GM19328 (cell line): ENCODE measurements at regions not wholly inside any gene's neighbourhood (a gene's known extent, or its start where the extent isn't known, plus 50 kb on each side); places are given as distances from the start of the nearest gene placed in this dataset.
"Not testable (repeated sequence)": the region's sequence is repeated elsewhere in the genome, so short reads cannot be mapped to it uniquely, and the experiment has no call there.

Experiments
- ATAC-seq: cut with Tn5 transposase; IDR thresholded peaks from one replicate; pipeline ENCODE4 v1.9.1; 2021; ENCODE audit warnings: mild to moderate bottlenecking, moderate library complexity; ENCODE audit not compliant: unreplicated experiment

DNA sequence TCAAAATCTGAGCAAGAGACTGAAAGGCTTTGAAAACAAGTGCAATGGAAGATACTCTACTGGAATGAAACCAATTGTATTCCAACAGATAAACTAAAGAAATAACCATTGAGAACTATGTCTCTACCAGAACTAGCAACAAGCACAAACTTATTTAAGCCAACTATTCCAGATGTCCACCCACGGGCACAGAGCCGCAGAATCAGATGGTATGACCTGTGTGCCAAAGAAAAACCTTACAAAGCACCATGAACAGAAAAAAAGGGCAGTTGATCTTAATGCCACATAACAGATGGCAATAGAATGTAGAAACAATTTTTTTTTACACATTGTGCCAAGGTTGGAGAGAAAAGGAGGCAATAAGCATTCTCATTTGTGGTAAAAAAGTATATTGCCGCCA is 269.3 kb upstream of the ADGRL3 start:
- ATAC-seq = no peak

DNA sequence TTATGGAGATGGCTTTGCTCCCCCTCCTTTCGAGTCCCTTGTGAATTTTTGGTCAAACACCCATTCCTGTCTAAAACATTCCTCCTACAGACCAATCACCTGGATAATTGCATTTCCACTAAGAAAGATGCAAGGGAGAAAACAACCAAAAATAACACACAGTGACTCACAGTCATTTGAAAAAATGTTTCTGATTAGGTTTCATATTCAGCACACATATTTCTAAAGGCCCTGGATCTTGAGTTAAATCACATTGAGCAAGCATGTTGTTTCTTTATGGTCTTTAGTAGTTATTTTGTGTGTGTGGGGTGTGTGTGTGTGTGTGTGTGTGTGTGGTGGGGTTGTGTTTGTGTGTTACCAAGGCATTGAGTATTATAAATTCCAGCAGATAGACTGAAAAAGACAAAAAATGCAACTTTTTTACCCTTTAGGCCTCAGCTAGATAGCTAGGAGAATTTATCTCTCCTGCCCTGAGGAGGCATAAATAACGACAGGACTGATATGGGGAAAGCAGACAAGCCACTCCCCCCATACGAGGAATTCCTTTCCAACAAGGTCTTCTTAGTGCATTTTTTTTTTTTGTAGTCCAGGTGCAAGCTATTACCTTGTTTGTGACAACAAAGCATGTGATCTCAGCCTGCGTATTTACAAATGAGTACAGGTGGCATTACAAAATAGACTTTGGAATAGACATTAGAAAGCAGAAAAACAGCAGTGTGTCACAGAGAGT is 265.4 kb upstream of the ADGRL3 start:
- no peak for ATAC-seq

DNA sequence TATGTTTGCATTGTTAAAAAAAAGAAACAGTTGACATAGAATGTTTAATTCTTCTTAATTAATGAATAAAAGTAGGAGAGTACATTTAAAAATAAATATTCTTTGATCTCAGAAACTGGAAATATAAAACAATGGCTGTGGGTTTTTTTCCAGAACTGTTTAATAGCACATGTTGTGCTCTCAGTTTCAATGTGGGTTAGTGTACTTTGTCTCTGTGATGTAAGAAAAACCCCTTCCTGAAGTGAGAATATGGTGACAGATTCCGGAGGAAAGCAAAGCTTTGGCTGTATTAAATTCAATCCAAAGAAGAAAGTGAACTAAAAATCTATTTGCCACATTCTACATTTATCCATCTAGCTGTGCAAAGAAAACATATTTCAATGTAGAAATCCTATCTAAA is 261.9 kb upstream of the ADGRL3 start:
- ATAC-seq = no peak

DNA sequence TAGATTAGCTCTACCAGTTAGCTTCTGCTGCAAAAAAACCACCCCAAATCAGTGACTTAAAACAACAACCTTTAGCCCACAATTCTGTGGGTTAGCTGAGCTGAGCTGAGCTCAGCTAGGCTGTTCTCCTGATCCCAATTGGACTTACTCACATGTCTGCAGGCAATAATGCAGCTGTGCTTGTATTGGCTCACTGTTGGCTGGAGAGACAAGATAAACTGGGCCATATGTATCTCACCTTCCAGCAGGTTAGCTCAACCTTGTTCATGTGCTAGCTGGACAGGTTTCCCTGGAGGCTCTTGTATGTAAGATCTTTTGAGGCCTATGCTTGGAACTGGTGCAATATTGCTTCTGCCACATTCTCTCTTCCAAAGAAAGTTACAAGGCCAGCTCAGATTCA is 261.5 kb upstream of the ADGRL3 start:
- ATAC-seq = no peak

DNA sequence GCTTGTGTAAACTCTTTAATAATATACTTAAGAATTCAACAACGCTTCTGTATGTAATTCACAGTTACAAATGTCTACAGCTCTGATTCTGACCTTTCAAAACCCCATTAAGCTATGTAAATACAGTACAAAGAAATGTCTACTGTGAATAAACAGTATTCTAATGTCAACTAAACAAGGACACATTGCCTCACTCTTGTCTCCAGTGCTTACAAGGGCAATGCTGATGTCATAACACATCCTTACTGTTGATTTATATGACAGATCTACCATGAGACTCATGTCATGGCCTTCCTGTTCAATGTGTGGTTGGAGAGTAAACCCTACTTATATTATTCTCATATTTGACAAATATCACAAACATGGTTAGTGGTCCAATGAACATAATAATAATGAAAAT is 256.1 kb upstream of the ADGRL3 start:
- no peak for ATAC-seq

DNA sequence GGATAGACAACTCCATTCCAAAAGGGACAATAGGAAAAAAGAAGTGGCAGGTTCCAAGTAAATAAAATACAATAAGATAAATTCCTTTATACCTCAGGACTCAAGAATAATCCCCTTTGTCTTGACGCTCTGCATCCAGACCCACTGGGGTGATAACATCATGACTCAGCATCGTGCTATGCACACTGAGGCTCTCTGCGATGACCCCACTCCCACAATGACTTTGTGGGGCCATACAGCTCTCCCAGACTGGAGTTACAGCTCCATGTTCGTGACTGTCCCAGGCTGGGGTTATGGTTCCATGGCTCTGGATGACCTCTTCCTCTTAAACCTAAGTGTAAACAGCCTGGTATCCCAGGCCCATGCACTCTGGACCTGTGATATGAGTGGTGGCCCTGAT is 254.5 kb upstream of the ADGRL3 start:
- ATAC-seq = no peak

DNA sequence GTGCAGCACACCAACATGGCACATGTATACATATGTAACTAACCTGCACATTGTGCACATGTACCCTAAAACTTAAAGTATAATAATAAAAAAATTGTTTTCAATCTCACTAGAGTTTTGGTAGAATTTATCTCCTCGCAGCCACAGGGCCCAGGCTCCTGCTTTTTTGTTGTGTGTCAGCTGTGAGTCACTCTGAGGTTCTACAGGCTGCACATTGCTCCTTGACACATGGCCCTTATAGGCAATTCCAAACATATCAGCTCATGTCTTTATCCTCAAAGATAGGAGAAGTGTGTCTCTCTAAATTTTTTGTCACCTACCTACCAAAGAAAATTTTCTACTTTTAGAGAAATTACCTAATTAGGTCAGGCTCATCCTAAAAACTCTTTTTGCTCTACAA is 252.1 kb upstream of the ADGRL3 start:
- no peak for ATAC-seq

DNA sequence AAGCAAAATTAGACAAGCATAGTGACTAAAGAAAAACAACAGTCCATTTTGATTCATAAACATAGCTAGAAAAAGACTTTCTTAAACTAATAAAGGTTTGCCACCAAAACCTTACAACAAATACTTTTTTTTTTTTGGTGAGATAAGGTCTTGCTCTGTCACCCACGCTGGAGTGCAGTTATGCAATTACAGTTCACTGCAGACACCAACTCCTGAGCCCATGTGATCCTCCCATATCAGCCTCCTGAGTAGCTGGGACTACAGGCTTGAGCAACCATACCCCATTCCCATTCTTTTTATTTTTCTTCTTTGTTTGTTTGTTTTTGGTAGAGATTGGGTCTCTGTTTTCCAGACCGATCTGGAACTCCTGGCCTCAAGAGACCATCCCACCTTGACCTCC is 247.2 kb upstream of the ADGRL3 start:
- ATAC-seq = no peak

DNA sequence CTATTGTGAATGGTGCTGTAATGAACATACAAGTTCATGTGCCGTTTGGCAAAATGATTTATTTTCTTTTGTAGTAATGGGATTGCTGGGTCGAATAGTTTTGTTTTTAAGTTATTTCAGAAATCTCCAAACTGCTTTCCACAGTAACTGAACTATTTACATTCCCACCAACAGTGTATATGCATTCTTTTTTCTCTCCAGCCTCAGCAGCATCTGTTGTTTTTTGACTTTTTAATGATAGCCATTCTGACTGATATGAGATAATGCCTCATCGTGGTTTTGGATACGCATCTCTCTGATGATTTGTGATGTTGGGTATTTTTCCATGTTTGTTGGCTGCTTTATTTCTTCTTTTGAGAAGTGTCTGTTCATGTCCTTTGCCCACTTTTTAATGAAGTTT is 246.3 kb upstream of the ADGRL3 start:
- no peak for ATAC-seq

DNA sequence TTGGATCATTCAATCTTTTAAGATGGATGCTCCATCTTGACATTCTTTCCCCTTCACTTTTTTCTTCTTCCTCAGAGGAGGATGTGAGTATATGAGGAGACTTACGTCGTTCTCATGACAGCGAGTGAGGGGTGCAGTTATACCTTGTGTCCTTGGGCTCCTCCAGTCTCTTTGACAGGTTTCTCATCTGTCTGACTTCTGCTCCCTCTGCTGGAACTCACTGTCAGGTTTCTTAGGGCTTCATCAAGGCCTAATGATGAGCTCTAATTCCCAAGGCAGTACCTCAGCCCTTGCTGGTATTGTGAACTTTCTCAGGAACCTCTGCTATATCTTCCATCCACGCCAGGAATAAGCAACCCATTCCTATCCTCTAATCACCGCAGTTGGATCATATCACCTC is 237.8 kb upstream of the ADGRL3 start:
- ATAC-seq = no peak

DNA sequence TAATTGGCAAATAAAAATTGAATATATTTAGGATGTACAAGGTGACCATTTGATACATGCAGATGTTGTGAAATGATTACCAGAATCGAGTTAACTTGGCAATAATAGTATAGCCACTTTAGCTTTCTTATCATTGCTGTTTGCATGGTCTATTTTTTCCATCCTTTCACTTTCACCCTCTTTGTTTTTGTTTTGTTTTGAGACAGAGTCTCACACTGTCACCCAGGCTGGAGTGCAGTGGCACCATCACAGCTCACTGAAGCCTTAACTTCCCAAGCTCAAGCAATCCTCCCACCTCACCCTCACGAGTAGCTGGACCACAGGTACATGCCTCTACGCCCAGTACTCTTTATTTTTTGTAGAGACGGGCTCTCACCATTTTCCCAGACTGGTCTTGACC is 218.6 kb upstream of the ADGRL3 start:
- ATAC-seq = no peak

DNA sequence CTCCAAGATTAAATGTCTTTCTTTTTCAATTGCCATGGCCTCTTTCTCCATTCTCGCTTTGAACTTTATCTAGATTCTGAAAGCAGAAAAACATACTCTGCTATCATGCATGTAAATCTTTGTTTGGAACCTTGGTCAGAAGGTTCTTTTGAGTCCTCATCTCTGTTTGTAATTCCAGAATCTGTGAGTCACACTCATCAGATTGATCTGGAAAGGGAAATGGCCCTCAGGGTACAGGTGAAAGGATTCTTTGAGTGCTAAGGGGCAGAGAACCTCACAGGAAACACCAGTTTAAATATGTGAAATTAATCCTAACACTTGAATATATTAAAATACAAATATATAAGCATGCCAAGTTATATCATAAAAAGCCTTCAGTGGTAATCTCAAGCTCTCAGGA is 211.0 kb upstream of the ADGRL3 start:
- no peak for ATAC-seq

DNA sequence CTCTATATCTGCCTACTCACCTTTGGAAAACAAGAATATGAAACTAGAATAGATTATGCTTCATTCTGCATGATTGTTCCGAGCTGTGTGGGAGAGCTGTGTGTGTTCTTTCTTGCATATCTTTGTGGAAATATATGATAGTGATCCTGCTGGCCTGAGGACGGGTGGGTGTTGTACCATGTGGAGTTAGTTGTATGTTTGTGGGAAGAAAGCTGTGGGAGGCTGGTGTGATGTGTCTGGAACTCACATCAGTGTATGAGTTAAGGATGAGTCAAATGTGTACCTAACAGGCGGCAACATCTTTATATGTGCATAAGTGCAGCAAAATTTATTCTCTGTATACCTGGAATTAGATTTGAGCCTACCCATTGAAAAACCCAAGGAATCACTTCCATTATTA is 208.1 kb upstream of the ADGRL3 start:
- no peak for ATAC-seq

DNA sequence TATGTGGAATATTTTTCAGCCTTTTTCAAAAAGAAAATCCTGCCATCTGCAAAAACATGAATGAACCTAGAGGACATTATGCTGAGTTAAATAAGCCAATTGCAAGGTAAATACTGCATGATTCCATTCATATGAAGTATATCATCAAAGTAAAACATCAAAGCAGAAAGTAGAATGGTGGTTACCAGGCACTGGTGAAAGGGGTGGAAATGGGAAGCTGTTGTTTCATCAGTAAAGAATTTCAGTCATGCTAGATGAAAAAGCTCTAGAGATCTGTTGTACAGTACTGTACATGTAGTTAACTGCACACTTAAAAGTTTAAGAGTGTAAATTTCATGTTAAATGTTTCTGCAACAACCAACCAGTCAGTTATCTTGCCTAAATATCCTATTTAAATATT is 196.8 kb upstream of the ADGRL3 start:
- ATAC-seq = no peak

DNA sequence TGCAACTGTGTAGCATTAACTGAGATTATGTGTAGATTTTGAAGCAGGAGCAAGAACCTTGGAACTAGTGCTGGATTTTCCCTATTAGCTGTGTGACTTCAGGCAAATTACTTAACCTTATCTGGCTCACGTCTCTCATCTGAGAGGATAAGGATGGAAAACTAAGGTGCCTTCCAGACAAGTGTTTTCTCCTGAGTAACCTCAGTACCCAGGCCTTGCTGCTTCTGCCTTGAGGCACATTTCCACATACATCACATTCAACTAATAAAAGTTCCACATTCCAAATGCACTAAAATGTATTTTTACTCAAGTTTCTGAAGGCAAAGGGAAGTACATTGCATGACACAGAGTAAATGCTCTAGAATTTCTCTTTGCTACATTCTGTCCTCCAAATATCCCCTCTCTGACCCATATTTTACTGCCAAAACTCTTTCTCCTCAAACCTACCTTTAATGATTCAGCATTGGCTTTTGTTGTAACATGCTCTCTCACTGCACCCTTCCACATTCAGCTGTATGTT is 195.4 kb upstream of the ADGRL3 start:
- no peak for ATAC-seq

DNA sequence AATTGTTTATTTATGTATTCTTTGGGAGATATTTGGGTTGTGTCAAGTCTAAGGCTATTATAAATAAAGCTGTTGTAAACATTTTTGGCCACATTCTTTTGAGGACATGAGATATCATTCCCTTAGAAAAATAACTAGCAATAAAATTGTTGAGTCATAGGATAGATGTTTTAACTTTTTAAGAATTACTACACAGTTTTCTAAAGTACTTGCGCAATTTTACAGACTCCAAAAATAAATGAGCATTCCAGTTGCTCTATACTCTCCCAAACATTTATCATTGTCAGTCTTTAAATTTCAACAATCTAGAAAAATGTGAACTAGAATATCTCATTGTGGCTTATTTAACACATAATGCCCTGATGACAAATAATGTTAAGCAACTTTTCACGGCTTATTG is 189.1 kb upstream of the ADGRL3 start:
- ATAC-seq = no peak

DNA sequence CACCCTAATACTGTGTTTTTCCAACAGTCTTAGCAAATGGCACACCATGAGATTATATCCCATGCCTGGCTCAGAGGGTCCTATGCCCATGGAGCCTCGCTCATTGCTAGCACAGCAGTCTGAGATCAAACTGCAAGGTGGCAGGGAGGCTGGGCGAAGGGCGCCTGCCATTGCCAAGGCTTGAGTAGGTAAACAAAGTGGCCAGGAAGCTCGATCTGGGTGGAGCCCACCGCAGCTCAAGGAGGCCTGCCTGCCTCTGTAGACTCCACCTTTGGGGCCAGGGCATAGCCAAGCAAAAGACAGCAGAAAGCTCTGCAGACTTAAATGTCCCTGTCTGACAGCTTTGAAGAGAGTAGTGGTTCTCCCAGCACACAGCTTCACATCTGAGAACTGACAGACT is 188.2 kb upstream of the ADGRL3 start:
- not testable (repeated sequence) for ATAC-seq

DNA sequence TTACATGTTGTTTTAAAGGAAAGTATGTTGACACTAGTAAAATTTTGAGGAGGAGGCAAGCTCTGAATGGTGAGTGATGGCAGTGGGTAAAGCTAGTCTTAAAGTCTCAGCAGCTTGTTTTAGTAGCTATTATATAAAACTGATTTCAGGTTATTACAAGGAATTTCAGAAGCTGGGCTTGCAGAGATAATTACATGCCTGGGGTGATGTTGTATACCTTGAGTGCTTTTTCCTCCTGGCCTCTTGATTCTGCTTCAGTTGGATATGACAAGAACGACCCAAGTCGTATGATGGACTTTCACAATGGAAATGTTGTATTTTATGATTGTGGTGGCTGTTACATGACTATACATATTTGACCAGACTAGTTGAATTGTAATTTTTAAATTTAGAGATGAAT is 175.5 kb upstream of the ADGRL3 start:
- no peak for ATAC-seq

DNA sequence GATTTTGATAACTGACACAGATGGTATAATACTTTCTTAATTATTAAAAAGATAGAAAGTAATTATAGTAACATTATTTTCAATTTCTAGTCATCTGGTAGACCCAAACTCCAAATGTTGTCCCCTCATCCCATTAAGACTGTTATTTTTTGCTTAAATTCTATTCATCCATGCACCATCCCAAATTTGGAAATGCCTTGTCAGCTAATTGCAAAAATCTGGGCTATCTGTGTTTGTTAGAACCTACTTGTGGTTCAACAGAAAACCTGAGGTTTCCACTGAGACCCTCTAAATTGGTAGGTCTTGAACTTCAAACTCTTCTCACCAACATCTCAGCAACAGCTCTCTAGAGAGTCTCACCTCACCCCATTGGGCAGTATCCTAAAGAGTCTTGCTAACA is 172.2 kb upstream of the ADGRL3 start:
- no peak for ATAC-seq

DNA sequence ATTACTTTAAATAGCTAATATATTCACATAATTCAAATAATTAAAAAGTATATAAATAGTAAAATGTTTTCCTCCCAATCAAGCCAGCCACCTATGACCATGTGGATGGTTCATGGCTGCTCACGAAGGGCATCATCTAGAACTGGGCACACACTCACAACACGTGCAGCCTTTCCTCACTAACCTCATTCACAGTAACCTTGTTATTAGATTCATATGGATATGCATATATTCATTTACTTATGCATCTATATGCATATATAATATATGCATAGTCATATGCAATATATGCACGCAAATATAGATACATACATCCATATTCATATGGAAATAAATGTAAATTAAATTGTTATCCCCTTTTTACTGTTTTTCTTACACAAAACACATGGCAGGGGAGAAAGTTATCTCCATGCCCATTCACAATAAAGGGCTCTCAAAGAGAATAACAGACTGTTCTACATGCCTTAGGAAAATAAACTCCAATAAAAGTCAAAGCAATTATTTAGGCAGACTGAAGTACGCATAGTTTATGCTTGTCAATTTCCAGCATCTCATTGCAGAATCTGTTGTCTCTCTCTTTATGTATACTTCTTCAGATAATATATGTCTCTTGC is 163.9 kb upstream of the ADGRL3 start:
- no peak for ATAC-seq

DNA sequence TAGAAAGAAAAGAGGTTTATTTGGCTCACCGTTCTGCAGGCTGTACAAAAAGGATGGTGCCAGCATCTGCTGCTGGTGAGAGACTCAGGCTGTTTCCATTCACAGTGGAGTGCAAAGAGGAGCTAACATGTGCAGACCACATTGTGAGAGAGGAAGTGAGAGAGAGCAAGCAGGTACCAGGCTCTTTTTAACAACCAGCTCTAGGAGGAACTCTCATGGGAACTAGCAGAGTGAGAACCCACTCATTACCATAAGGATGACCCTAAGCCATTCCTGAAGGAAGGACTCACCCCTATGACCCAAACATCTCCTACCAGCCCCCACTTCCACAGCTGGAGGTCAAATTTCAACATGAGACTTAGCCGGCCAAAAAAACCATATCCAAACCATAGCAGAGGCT is 158.6 kb upstream of the ADGRL3 start:
- no peak for ATAC-seq

DNA sequence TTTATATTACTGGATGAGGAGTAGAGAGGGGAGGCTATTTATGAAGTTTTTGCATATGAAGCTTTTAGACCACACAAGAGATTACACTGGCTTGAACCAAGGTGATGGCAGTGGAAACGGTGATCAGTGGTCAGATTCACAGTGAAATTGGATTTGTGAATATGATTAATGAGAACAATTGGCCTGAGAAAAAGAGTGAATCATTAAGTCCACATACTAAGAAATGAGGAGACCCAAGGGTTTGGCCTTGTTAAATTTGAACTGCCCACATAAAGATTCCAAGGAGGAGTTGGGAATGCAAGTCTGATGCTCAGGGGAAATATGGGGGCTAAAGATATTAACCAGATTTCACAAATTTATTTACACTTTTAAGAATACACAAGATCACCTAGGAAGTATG is 155.3 kb upstream of the ADGRL3 start:
- ATAC-seq = no peak

DNA sequence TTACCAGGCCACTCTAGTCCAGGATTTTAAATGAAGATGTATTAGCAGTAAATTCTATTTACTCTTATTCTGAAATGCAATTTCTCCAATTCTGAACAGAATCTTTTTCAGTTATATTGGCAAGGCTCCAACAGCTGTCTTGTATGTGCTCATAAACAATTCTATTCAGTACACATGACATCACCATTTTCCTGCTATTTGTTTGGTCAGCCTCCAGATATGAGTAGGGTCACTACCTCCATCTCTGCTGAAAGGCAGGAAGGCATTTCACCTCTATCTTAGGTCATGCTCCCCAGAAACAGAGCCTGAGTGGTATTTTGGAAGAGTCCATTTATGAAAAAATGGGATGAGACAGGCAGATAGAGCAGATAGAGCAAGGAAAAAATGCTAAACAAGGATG is 151.1 kb upstream of the ADGRL3 start:
- no peak for ATAC-seq
